Peyer's patch (tissue), 4 donors: ENCODE measurements at regions not wholly inside any gene's neighbourhood (a gene's known extent, or its start where the extent isn't known, plus 50 kb on each side); places are given as distances from the start of the nearest gene placed in this dataset.
"Not testable (repeated sequence)": the region's sequence is repeated elsewhere in the genome, so short reads cannot be mapped to it uniquely, and the experiment has no call there.

Source experiments
- DNase-seq, 3 donors: peaks; one replicate each; pipeline ENCODE4 v3.0.0-alpha.2; 2017 to 2019
- H3K27ac ChIP-seq, 4 donors: fragments of 200-600 bp; sonication (generic); one replicate each; pipeline ENCODE4 v1.5.1; 2016 to 2019
- H3K27me3 ChIP-seq, 2 donors: fragments of 200-600 bp; sonication (generic); one replicate each; pipeline ENCODE4 v1.5.1; 2019
- H3K36me3 ChIP-seq, 3 donors: fragments of 200-600 bp; sonication (generic); one replicate each; pipeline ENCODE4 v1.5.1; 2016 to 2019
- H3K4me1 ChIP-seq, 4 donors: fragments of 200-600 bp; sonication (generic); one replicate each; pipeline ENCODE4 v1.5.1; 2016 to 2019
- H3K4me3 ChIP-seq, 4 donors: fragments of 200-600 bp; sonication (generic); 1 replicate in 3 of 4; 2 replicates in 1 of 4; pipeline ENCODE4 v1.5.1; 2016 to 2019; ENCODE audit warnings: mild to moderate bottlenecking in 1 of 4
- H3K9me3 ChIP-seq, 4 donors: fragments of 200-600 bp; sonication (generic); one replicate each; pipeline ENCODE4 v1.5.1; 2016 to 2019; ENCODE audit warnings: mild to moderate bottlenecking in 1 of 4
- POLR2A ChIP-seq, 2 donors: fragments of 450-650 bp; IDR thresholded peaks; one replicate each; pipeline ENCODE4 v1.5.1; 2017; ENCODE audit warnings: antibody characterized with exemption in 2 of 2, mild to moderate bottlenecking in 2 of 2, moderate library complexity in 2 of 2
- TF ChIP-seq, protein P1 (sequence below), 6 experiments: fragments of 450-650 bp in 4 of 6; fragments of 200-600 bp in 2 of 6; sonication (generic) in 1 of 6; IDR thresholded peaks; one replicate each; pipeline ENCODE4 v1.5.1; 2017 to 2019; ENCODE audit warnings: antibody characterized with exemption in 6 of 6, mild to moderate bottlenecking in 3 of 6, moderate library complexity in 1 of 6

DNA sequence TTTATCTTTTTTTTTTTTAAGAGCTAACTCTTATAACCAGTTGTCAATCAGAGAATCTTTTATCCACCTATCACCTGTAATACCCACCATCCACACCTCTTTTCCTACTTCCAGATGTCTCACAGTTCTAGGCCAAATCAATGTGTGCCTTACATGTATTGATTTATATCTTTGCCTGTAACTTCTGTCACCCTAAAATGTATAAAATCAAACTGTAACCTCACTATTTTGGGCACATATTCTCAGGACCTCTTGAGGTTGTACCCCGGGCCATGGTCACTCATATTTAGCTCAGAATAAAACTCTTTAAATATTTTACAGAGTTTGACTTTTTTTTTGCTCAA is 404.7 kb upstream of the RORB start:
- TF ChIP-seq, protein P1, sequence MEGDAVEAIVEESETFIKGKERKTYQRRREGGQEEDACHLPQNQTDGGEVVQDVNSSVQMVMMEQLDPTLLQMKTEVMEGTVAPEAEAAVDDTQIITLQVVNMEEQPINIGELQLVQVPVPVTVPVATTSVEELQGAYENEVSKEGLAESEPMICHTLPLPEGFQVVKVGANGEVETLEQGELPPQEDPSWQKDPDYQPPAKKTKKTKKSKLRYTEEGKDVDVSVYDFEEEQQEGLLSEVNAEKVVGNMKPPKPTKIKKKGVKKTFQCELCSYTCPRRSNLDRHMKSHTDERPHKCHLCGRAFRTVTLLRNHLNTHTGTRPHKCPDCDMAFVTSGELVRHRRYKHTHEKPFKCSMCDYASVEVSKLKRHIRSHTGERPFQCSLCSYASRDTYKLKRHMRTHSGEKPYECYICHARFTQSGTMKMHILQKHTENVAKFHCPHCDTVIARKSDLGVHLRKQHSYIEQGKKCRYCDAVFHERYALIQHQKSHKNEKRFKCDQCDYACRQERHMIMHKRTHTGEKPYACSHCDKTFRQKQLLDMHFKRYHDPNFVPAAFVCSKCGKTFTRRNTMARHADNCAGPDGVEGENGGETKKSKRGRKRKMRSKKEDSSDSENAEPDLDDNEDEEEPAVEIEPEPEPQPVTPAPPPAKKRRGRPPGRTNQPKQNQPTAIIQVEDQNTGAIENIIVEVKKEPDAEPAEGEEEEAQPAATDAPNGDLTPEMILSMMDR (IDR thresholded peaks at IDR 0.05) = no peak
- no peak for TF ChIP-seq POLR2A (IDR thresholded peaks at IDR 0.05)
- Histone ChIP-seq H3K27ac (no peak overlapping the region), H3K4me1 (no peaks in the 10 kb centered on the region), H3K9me3 (no peaks in the 10 kb centered on the region), H3K36me3 (no peaks in the 10 kb centered on the region), H3K4me3 (no peak overlapping the region), H3K27me3 (no peaks in the 10 kb centered on the region)
- DNase-seq = no peak

DNA sequence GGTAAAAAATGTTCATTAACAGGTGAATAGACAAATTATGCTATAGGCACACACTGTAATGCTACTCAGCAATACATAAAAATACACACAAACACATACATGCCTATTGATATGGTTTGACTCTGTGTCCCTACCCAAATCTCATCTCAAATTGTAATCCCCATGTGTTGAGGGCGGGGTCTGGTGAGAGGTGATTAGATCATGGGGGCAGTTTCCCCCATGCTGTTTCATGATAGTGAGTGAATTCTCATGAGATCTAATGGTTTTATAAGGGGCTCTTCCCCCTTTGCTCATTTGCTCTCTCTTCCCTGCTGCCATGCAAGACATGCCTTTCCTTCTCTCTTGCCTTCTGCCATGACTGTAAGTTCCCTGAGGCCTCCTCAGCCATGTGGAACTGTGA is 403.1 kb upstream of the RORB start:
- not testable (repeated sequence) for DNase-seq, H3K36me3 ChIP-seq, H3K4me3 ChIP-seq, H3K27me3 ChIP-seq, H3K9me3 ChIP-seq, H3K27ac ChIP-seq, H3K4me1 ChIP-seq

DNA sequence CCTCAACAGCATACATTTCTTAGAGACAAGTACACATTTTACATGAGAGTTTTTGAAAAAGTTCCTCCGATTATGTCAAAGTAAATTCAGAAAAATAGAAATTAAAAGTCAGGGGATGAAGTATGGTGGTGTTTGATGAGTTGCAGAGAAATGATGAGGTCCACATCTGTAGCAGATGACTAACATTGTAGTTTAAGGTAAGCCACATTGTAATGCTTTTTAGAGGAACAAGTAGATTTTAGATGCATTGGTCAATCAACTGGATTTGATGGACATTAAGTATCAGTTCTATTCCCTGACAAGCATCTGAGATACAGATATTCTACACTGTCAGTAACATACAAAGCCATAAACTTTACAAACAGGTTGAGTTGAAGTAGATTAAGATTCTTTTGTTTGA is 402.4 kb upstream of the RORB start:
- no peak for DNase-seq
- Histone ChIP-seq H3K4me1 (no peaks in the 10 kb centered on the region), H3K9me3 (no peaks in the 10 kb centered on the region), H3K27me3 (no peaks in the 10 kb centered on the region), H3K4me3 (no peak overlapping the region), H3K27ac (no peak overlapping the region), H3K36me3 (no peaks in the 10 kb centered on the region)
- no peak for TF ChIP-seq POLR2A (IDR thresholded peaks at IDR 0.05)
- TF ChIP-seq, protein P1 (IDR thresholded peaks at IDR 0.05) = no peak

DNA sequence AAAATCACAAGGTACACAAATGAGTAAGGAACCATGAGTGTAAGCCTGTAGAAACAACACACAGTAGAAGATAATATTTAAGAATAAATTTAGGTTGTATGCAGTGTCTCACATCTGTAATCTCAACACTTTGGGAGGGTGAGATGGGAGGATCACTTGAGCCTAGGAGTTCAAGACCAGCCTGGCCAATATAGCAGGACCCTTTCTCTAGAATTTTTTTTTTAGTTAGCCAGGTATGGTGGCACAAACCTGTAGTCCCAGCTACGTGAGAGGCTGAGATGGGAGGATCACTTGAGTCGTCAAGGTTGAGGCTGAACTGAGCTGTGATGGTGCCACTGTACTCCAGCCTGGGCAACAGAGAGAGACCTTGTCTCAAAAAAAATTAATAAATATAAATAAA is 401.2 kb upstream of the RORB start:
- Histone ChIP-seq H3K4me1 (no peaks in the 10 kb centered on the region), H3K36me3 (no peaks in the 10 kb centered on the region), H3K27me3 (no peaks in the 10 kb centered on the region), H3K27ac (no peak overlapping the region), H3K4me3 (no peak overlapping the region), H3K9me3 (no peaks in the 10 kb centered on the region)
- TF ChIP-seq, protein P1 (IDR thresholded peaks at IDR 0.05) = no peak
- TF ChIP-seq POLR2A (IDR thresholded peaks at IDR 0.05) = no peak
- no peak for DNase-seq

DNA sequence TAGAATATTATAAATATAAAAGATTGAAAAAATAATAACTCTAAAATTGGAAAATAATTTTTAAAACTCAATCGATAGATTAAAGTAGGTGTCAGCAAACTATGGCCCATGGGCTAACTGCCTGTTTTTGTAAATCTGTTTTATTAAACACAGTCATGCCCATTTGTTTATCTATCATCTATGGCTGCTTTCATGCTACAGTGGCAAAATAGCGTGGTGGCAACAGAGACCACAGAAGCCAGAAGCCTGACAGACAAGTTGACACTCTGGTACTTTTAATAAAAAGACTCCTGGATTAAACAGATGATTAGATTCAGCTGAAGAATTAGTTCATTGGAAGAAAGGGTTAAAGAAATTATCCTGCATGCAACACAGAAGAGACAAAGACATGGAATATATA is 400.7 kb upstream of the RORB start:
- TF ChIP-seq, protein P1 (IDR thresholded peaks at IDR 0.05) = no peak
- Histone ChIP-seq H3K27me3 (no peaks in the 10 kb centered on the region), H3K36me3 (no peaks in the 10 kb centered on the region), H3K9me3 (no peaks in the 10 kb centered on the region), H3K27ac (no peak overlapping the region), H3K4me1 (no peaks in the 10 kb centered on the region), H3K4me3 (no peak overlapping the region)
- DNase-seq = no peak

DNA sequence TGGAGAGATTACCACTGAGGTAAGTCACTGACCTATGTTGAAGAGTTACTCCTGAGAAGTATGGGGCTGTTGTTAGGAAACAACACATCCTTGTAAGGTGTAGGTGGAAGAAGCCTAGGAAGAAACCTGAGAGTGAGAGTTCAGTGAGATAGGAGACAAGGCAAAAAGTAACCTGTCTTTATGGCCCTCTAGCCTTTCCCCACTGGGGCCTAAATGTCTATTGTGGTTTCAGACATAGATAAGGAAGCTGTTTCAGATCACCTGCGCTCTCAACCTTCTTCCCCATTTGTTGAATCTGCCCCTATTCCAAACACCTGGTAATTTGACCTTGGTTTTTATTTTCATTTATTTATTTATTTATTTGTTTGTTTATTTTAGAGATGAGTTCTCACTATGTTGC is 397.1 kb upstream of the RORB start:
- H3K4me1 ChIP-seq = no peaks in the 10 kb centered on the region
- no peak for DNase-seq
- H3K27ac ChIP-seq = no peak overlapping the region
- no peak for TF ChIP-seq POLR2A (IDR thresholded peaks at IDR 0.05)
- TF ChIP-seq, protein P1 (IDR thresholded peaks at IDR 0.05) = no peak
- H3K27me3 ChIP-seq = no peaks in the 10 kb centered on the region
- no peak overlapping the region for H3K4me3 ChIP-seq
- no peaks in the 10 kb centered on the region for H3K36me3 ChIP-seq
- no peaks in the 10 kb centered on the region for H3K9me3 ChIP-seq

DNA sequence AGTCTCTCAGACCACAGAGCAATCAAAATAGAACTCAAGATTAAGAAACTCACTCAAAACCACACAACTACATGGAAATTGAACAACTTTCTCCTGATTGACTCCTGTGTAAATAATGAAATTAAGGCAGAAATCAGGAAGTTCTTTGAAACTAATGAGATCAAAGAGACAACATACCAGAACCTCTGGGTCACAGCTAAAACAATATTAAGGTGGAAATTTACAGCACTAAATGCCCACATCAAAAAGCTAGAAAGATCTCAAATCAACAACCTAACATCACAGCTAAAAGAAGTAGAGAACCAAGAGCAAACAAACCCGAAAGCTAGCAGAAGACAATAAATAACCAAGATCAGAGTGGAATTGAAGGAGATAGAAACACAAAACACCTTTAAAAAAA is 395.0 kb upstream of the RORB start:
- H3K27ac ChIP-seq, H3K4me1 ChIP-seq, H3K36me3 ChIP-seq, H3K4me3 ChIP-seq, DNase-seq, H3K9me3 ChIP-seq, H3K27me3 ChIP-seq: not testable (repeated sequence)
